ENCODE measurements at regions not wholly inside any gene's neighbourhood (a gene's known extent, or its start where the extent isn't known, plus 50 kb on each side); places are given as distances from the start of the nearest gene placed in this dataset.

- ChIA-PET CTCF (no interaction called here), POLR2A (no interaction called here), RAD21 (ENCODE audit: unreplicated experiment) (no interaction called here), SMC1A (ENCODE audit: uncharacterized antibody, unreplicated experiment) (no interaction called here)
- no peak overlapping the region for H3K27ac ChIP-seq (ENCODE audit: control insufficient read depth, insufficient read depth)
- H3K27me3 ChIP-seq (replicated peaks in 1 of 2; ENCODE audit: control insufficient read depth in 2 of 2, insufficient read depth in 2 of 2, low read length in 1 of 2), result no peaks in the 10 kb centered on the region; a peak in 1 of 4 replicates
- WGBS (ENCODE audit: insufficient coverage, insufficient replicate concordance, low lambda C conversion rate, missing lambda C conversion rate), result 39% methylated on average over 11 of the region's 11 CpGs
- BruUV-seq (replicated peaks), result no TSS peak
- intact Hi-C loops (cut with micrococcal nuclease; ENCODE audit: unreplicated experiment), result no loop called here
- DNase-seq (ENCODE audit: low read depth, low spot score) (no peak), FAIRE-seq (no peak), ATAC-seq (no peak)
- TF ChIP-seq MEF2A (IDR thresholded peaks at IDR 0.05; ENCODE audit: insufficient read depth, low read depth, low read length), result no peak
- no peak for TF ChIP-seq BMI1 (IDR thresholded peaks at IDR 0.05; ENCODE audit: borderline replicate concordance)
- TF ChIP-seq RUNX3 (IDR thresholded peaks at IDR 0.05; ENCODE audit: low read length), result no peak
- TF ChIP-seq, protein P1, sequence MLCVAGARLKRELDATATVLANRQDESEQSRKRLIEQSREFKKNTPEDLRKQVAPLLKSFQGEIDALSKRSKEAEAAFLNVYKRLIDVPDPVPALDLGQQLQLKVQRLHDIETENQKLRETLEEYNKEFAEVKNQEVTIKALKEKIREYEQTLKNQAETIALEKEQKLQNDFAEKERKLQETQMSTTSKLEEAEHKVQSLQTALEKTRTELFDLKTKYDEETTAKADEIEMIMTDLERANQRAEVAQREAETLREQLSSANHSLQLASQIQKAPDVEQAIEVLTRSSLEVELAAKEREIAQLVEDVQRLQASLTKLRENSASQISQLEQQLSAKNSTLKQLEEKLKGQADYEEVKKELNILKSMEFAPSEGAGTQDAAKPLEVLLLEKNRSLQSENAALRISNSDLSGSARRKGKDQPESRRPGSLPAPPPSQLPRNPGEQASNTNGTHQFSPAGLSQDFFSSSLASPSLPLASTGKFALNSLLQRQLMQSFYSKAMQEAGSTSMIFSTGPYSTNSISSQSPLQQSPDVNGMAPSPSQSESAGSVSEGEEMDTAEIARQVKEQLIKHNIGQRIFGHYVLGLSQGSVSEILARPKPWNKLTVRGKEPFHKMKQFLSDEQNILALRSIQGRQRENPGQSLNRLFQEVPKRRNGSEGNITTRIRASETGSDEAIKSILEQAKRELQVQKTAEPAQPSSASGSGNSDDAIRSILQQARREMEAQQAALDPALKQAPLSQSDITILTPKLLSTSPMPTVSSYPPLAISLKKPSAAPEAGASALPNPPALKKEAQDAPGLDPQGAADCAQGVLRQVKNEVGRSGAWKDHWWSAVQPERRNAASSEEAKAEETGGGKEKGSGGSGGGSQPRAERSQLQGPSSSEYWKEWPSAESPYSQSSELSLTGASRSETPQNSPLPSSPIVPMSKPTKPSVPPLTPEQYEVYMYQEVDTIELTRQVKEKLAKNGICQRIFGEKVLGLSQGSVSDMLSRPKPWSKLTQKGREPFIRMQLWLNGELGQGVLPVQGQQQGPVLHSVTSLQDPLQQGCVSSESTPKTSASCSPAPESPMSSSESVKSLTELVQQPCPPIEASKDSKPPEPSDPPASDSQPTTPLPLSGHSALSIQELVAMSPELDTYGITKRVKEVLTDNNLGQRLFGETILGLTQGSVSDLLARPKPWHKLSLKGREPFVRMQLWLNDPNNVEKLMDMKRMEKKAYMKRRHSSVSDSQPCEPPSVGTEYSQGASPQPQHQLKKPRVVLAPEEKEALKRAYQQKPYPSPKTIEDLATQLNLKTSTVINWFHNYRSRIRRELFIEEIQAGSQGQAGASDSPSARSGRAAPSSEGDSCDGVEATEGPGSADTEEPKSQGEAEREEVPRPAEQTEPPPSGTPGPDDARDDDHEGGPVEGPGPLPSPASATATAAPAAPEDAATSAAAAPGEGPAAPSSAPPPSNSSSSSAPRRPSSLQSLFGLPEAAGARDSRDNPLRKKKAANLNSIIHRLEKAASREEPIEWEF (IDR thresholded peaks at IDR 0.05; ENCODE audit: insufficient replicate concordance, low read depth, low read length), result no peak
- TF ChIP-seq RAD51 (IDR thresholded peaks at IDR 0.05), result no peak
- TF ChIP-seq POLR2AphosphoS2 (IDR thresholded peaks at IDR 0.05; ENCODE audit: low read depth, low read length), result no peak
- TF ChIP-seq SREBF1 (IDR thresholded peaks at IDR 0.05; ENCODE audit: low read length), result no peak
- TF ChIP-seq PBX3 (IDR thresholded peaks at IDR 0.05; ENCODE audit: insufficient replicate concordance, low read depth, low read length), result no peak
- no peak for TF ChIP-seq SRF (IDR thresholded peaks at IDR 0.05; ENCODE audit: low read depth in 2 of 2, low read length in 2 of 2)
- in situ Hi-C loops (cut with MboI), result no loop called here
- no peaks in the 10 kb centered on the region for H3K36me3 ChIP-seq (ENCODE audit: control insufficient read depth in 2 of 2, insufficient read depth in 2 of 2, low read length in 1 of 2)
- no peaks in the 10 kb centered on the region for H3K9me3 ChIP-seq (replicated peaks; ENCODE audit: control insufficient read depth, insufficient read depth, low read length)
- no peaks in the 10 kb centered on the region for H4K20me1 ChIP-seq (ENCODE audit: control insufficient read depth, insufficient read depth)
- H3K79me2 ChIP-seq (ENCODE audit: control insufficient read depth, insufficient read depth, low read length), result no peaks in the 10 kb centered on the region
- H2AFZ ChIP-seq (ENCODE audit: control insufficient read depth, low read depth, low read length), result no peak overlapping the region
- H3K4me3 ChIP-seq, result no peak overlapping the region
- H3K9ac ChIP-seq (ENCODE audit: control insufficient read depth, insufficient read depth, low read length), result no peak overlapping the region
- no peak overlapping the region for H3K4me2 ChIP-seq (ENCODE audit: control insufficient read depth, insufficient read depth)
- H3K4me1 ChIP-seq (ENCODE audit: control insufficient read depth, insufficient read depth, low read length), result no peaks in the 10 kb centered on the region
Measured at GRCh38 chr16:86061721-86062120, 162.8 kb downstream of the IRF8 start.

All from GM12878 (cell line).